Upper lobe of left lung (tissue), 4 donors: ENCODE measurements at regions not wholly inside any gene's neighbourhood (a gene's known extent, or its start where the extent isn't known, plus 50 kb on each side); places are given as distances from the start of the nearest gene placed in this dataset.
"Not testable (repeated sequence)": the region's sequence is repeated elsewhere in the genome, so short reads cannot be mapped to it uniquely, and the experiment has no call there.

Experiments used
- POLR2A ChIP-seq, 4 donors: fragments of 450-650 bp; IDR thresholded peaks; one replicate each; pipeline ENCODE4 v1.5.1; 2016 to 2017; ENCODE audit warnings: antibody characterized with exemption in 4 of 4, mild to moderate bottlenecking in 2 of 4
- POLR2AphosphoS5 ChIP-seq, 2 donors: sonication (generic); formaldehyde crosslinking; IDR thresholded peaks; one replicate each; pipeline ENCODE4 v1.5.1; 2017; ENCODE audit warnings: antibody characterized with exemption in 2 of 2
- TF ChIP-seq, protein P1 (sequence below), 6 experiments: fragments of 450-650 bp in 4 of 6; fragments of 200-600 bp in 2 of 6; sonication (generic) in 2 of 6; IDR thresholded peaks; one replicate each; pipeline ENCODE4 v1.5.1; 2016 to 2019; ENCODE audit warnings: antibody characterized with exemption in 6 of 6

DNA sequence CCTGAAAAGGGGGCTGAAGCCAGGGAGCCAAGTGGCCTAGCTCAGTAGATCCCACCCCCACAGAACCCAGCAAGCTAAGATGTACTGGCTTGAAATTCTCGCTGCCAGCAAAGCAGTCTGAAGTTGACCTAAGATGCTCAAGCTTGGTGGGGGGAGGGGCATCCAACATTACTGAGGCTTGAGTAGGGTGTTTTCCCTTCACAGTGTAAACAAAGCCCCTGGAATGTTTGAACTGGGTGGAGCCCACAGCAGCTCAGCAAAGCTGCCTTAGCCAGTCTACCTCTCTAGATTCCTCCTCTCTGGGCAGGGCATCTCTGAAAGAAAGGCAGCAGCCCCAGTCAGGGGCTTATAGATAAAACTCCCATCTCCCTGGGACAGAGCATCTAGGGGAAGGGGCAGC, 187.4 kb upstream of the AGTR2 start:
- TF ChIP-seq, protein P1, sequence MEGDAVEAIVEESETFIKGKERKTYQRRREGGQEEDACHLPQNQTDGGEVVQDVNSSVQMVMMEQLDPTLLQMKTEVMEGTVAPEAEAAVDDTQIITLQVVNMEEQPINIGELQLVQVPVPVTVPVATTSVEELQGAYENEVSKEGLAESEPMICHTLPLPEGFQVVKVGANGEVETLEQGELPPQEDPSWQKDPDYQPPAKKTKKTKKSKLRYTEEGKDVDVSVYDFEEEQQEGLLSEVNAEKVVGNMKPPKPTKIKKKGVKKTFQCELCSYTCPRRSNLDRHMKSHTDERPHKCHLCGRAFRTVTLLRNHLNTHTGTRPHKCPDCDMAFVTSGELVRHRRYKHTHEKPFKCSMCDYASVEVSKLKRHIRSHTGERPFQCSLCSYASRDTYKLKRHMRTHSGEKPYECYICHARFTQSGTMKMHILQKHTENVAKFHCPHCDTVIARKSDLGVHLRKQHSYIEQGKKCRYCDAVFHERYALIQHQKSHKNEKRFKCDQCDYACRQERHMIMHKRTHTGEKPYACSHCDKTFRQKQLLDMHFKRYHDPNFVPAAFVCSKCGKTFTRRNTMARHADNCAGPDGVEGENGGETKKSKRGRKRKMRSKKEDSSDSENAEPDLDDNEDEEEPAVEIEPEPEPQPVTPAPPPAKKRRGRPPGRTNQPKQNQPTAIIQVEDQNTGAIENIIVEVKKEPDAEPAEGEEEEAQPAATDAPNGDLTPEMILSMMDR (IDR thresholded peaks at IDR 0.05), result not testable (repeated sequence)
- TF ChIP-seq POLR2A, POLR2AphosphoS5 (IDR thresholded peaks at IDR 0.05): not testable (repeated sequence)
